ENCODE measurements at regions not wholly inside any gene's neighbourhood (a gene's known extent, or its start where the extent isn't known, plus 50 kb on each side); places are given as distances from the start of the nearest gene placed in this dataset.
A peak's percentile ranks its signal among the peaks of the same experiment; 100 is the strongest.

- Mint-ChIP-seq H3K4me1 (ENCODE audit: low read depth) (peaks cover 23% of the 10 kb centered on the region), H3K9me3 (0 out of 2 replicates have a peak, but pooled peaks cover under 1% of the 10 kb centered on the region), H3K27me3 (ENCODE audit: insufficient read depth) (peaks cover 5% of the 10 kb centered on the region), H3K36me3 (ENCODE audit: low read depth) (no peaks in the 10 kb centered on the region), H3K4me3 (no peak overlapping the region), H3K27ac (no peak overlapping the region)
- DNase-seq = no peak
- TF ChIP-seq CTCF (IDR thresholded peaks at IDR 0.05) = no peak
Measured at GRCh38 chr20:23226612-23227265, 123.9 kb upstream of the NXT1 start.

GRCh38 chr20:23225407-23226060 is 125.1 kb upstream of the NXT1 start:
- Mint-ChIP-seq H3K4me3 (no peak overlapping the region; the same call in 1 of the 2 replicates), H3K36me3 (ENCODE audit: low read depth) (no peaks in the 10 kb centered on the region), H3K4me1 (ENCODE audit: low read depth) (peaks cover 17% of the 10 kb centered on the region), H3K9me3 (peaks cover 6% of the 10 kb centered on the region; the same call in 1 of the 2 replicates), H3K27me3 (ENCODE audit: insufficient read depth) (peaks cover 5% of the 10 kb centered on the region), H3K27ac (no peak overlapping the region)
- DNase-seq = peak; percentile 65
- no peak for TF ChIP-seq CTCF (IDR thresholded peaks at IDR 0.05)

- H3K27me3 Mint-ChIP-seq (ENCODE audit: insufficient read depth) = peaks cover 5% of the 10 kb centered on the region
- DNase-seq = no peak
- no peak for TF ChIP-seq CTCF (IDR thresholded peaks at IDR 0.05)
- H3K4me1 Mint-ChIP-seq (ENCODE audit: low read depth) = peaks cover 17% of the 10 kb centered on the region
- H3K27ac Mint-ChIP-seq = no peak overlapping the region
- H3K9me3 Mint-ChIP-seq = peaks cover 6% of the 10 kb centered on the region; the same call in 1 of the 2 replicates
- no peaks in the 10 kb centered on the region for H3K36me3 Mint-ChIP-seq (ENCODE audit: low read depth)
- H3K4me3 Mint-ChIP-seq = no peak overlapping the region
Measured at GRCh38 chr20:23224806-23225205, 125.8 kb upstream of the NXT1 start.

GRCh38 chr20:23223908-23224580 is 126.5 kb upstream of the NXT1 start:
- Mint-ChIP-seq H3K4me3 (no peak overlapping the region), H3K36me3 (ENCODE audit: low read depth) (no peaks in the 10 kb centered on the region), H3K27me3 (ENCODE audit: insufficient read depth) (peaks cover 5% of the 10 kb centered on the region), H3K9me3 (peaks cover 7% of the 10 kb centered on the region; the same call in 1 of the 2 replicates), H3K4me1 (ENCODE audit: low read depth) (peaks cover 16% of the 10 kb centered on the region), H3K27ac (no peak overlapping the region)
- no peak for TF ChIP-seq CTCF (IDR thresholded peaks at IDR 0.05)
- DNase-seq = no peak

GRCh38 chr20:23222531-23223200 is 127.9 kb upstream of the NXT1 start:
- DNase-seq = no peak
- Mint-ChIP-seq H3K4me3 (no peak overlapping the region), H3K36me3 (ENCODE audit: low read depth) (no peaks in the 10 kb centered on the region), H3K4me1 (ENCODE audit: low read depth) (peaks cover 10% of the 10 kb centered on the region), H3K27ac (no peak overlapping the region), H3K27me3 (ENCODE audit: insufficient read depth) (peaks cover 3% of the 10 kb centered on the region), H3K9me3 (peaks cover 14% of the 10 kb centered on the region; the same call in 1 of the 2 replicates)
- TF ChIP-seq CTCF (IDR thresholded peaks at IDR 0.05) = no peak
